NCI-H82 (cell line): ENCODE measurements at regions not wholly inside any gene's neighbourhood (a gene's known extent, or its start where the extent isn't known, plus 50 kb on each side); places are given as distances from the start of the nearest gene placed in this dataset.
"Not testable (repeated sequence)": the region's sequence is repeated elsewhere in the genome, so short reads cannot be mapped to it uniquely, and the experiment has no call there.

Experiments
- DNase-seq: peaks from one replicate; lab custom pipeline; 2025; lab: John Stamatoyannopoulos, UW

DNA sequence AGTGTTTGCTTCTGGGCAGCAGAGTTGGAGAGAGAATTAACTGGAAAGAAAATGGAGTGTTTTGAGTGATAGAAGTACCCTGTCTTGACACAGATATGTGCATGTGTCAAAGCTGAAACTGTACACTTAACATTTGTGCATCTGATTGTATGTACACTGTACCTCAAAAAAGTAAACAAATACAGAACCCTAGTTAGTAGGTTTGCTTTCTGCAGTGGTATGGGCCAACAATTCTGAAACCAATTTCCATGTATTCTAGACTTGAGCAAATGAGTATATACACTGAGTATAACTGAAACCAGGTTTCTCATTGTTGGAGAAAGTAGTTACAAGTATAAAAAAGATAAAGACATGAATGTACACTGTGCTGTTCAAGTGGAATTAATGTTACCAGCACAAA, 52.4 kb downstream of the ELAPOR2 start:
- DNase-seq = no peak

DNA sequence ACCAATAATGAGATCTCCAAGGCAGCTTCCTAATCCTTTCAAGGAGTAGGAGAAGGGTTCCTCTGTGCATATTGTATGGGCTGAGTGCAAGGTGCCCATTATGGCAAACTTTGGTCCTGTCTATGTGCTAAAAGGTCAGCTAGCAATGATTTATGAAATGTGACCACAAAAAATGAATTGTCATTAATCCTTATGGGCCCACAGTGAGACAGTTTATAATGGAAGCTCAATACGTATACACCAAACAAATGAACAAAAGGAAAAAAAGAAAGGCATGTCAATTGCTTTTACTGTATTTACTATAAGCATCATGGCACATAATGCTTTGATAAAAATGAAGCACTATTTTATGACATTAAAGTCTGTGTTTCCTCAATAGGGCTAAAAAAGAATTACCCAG, 54.5 kb downstream of the ELAPOR2 start:
- peak; percentile 48 for DNase-seq

DNA sequence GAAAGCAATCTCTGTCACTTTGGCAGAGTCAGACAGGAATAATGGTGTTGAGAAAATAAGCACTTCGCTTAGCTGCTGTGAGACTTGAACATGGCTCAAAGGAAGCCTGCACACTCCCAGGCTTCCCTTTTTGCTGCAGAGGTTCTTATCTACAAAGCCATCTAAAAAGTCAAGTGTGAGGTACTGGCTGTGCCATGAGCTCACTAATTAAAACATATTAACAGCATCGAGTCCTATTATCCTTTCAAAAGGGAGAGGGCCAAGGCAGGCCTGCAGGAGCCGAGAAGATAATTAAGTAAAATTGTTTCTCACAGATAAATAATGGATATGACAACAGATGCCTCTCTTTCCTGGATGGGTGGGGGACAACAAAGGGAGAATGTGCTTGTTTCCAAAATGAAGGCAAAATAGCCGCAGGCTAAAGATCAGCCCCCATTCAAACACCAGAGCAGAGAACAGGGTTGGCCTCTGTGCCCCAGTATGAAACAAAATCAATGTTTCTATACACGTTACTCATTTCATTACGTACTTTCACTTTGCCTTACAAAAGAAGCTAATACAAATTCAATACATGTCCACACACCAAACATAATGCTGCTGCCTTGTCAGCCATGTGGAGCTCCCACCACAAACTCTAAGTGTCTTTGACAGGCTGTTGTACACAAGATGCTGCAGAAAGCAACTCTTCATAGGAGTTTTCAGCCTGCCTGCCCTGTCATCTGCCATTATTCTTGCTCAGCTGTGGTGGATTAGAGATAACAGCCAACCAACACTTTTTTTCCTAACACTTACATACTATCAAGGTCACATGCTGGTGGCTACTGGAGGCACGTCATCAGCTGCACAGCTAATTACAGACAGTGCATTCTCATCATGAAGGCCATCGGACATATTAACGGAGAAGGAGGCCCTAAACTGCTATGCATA, 55.3 kb downstream of the ELAPOR2 start:
- DNase-seq = peak; percentile 38

GRCh38 chr7:87001214-87001613, 58.2 kb downstream of the ELAPOR2 start:
- no peak for DNase-seq

- peak; percentile 6 for DNase-seq
Measured at GRCh38 chr7:87000344-87000743, 59.1 kb downstream of the ELAPOR2 start.

DNA sequence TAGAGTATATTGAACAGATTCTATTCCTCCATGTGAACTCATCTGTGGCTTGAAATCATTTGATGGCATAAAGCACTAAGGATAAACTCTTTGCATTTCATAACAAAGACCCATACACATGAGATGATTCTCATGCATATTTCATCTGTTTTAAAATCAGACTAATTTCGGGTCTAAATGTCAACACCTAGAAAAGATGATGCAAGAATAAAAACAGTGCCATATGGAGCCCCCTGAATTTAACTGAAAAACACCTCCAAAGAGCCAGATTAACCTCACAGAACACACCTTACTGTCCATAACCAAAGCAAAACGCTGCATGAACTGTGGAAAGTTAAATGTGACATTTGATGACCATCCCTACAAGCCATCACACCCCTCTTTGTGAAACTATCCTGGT, 59.7 kb downstream of the ELAPOR2 start:
- no peak for DNase-seq

- no peak for DNase-seq
Measured at GRCh38 chr7:86995814-86996213, 63.6 kb downstream of the ELAPOR2 start.

- no peak for DNase-seq
Measured at GRCh38 chr7:86995052-86995725, 64.3 kb downstream of the ELAPOR2 start.

DNA sequence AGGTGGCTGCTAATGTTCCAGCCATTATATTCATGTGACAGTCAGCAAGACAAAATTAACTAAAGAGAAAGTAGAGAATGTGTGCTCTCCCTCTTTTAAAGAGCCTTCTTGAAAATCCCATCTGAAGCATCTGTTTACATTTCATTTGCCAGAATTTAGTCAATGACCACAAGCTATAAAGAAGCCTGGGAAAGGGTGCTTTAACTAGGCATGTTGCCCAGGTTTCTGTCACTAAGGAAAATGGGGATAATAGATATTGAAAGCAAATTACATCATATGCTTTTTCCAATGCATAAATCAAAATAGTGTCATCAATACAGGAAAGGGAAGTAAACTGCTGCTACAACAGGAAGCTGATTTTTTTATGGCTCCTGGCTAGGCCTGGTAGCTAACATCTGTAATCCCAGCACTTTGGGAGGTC, 67.7 kb downstream of the ELAPOR2 start:
- DNase-seq = no peak

- no peak for DNase-seq
Measured at GRCh38 chr7:86991093-86991769, 68.2 kb downstream of the ELAPOR2 start.

DNA sequence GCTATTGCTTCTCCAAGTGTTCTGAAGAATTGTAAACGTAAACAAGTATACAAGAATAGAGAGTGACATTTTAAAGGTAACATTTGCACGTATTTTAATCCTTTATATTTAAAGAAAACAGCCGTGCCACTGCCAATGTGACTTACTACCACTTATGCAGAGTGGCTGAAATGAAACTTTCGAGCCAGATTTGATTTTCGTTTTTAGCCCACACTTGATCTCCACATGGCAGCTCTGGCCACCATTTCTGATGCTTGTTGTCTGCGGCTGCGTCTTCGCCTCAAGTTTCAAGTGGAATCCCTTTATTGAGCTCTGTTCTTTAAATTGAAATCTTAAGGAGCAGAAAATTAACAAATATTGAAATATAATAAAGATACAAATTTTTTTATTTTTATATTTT, 70.0 kb downstream of the ELAPOR2 start:
- DNase-seq = no peak

DNA sequence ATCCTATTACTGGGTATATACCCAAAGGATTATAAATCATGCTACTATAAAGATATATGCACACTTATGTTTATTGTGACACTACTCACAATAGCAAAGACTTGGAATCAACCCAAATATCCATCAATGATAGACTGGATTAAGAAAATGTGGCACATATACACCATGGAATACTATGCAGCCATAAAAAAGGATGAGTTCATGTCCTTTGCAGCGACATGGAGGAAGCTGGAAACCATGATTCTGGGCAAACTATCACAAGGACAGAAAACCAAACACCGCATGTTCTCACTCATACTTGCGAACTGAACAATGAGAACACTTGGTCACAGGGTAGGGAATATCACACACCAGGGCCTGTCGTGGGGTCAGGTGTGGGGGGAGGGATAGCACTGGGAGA, 71.6 kb downstream of the ELAPOR2 start:
- DNase-seq = not testable (repeated sequence)

- DNase-seq = not testable (repeated sequence)
Measured at GRCh38 chr7:86987358-86987757, 72.1 kb downstream of the ELAPOR2 start.

DNA sequence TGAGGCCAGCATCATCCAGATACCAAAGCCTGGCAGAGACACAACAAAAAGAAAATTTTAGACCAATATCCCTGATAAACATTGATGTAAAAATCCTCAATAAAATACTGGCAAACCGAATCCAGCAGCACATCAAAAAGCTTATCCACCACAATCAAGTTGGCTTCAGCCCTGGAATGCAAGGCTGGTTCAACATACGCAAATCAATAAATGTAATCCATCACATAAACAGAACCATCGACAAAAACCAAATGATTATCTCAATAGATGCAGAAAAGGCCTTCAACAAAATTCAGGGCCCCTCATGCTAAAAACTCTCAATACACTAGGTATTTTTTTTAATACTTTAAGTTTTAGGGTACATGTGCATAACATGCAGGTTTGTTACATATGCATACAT, 74.1 kb downstream of the ELAPOR2 start:
- DNase-seq = not testable (repeated sequence)

- DNase-seq = not testable (repeated sequence)
Measured at GRCh38 chr7:86983654-86984053, 75.8 kb downstream of the ELAPOR2 start.

DNA sequence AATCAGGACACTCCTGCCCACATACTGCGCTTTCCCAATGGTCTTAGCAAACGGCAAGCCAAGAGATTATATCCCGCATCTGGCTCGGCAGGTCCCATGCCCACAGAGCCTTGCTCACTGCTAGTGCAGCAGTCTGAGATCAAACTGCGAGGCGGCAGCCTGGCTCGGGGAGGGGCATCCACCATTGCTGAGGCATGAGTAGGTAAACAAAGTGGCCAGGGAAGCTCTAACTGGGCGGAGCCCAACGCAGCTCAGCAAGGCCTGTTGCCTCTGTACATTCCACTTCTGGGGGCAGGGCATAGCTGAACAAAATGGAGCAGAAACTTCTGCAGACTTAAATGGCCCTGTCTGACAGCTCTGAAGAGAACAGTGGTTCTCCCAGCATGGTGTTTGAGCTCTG, 77.5 kb downstream of the ELAPOR2 start:
- not testable (repeated sequence) for DNase-seq

- no peak for DNase-seq
Measured at GRCh38 chr7:86981127-86981526, 78.3 kb downstream of the ELAPOR2 start.

DNA sequence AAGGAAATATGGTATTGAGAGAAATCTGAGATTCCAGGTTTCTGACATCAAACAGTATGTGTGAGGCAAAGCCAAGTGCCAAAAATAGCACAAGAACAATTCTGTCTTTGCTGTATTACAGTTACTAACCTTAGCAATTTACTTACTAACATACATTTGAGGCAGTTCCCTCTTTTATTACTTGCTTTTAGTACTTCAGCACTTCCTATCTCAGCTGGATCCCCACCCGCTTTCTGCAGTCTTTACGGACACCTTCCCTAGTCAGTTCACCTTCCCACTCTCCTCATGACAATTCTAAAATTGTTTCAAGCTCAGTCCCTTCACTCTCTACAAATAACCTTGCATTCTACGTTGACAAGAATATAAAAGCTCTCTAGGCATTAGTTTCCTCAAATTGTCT, 79.2 kb downstream of the ELAPOR2 start:
- no peak for DNase-seq

GRCh38 chr7:86978808-86979506, 80.5 kb downstream of the ELAPOR2 start:
- no peak for DNase-seq

- no peak for DNase-seq
Measured at GRCh38 chr7:86976958-86977357, 82.5 kb downstream of the ELAPOR2 start.

- DNase-seq = no peak
Measured at GRCh38 chr7:86975914-86976313, 83.5 kb downstream of the ELAPOR2 start.

DNA sequence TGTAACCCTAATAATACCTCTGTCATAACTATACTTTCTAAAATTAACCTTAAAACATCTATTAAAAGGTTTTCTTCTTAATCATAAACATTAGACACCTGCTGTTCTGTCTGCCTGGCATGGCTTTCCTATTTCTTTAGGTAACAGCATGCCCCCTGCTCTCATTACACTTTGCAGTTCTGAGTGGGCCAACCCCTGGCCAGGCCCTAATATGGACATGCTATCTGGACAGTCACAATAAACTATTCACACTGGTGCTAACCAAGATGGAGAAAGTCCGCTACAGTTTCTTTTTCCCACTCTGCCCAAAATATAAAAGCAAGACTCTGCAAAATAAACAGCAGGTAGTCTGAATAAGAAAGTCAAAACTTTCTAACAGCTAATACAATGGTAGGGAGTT, 84.0 kb downstream of the ELAPOR2 start:
- no peak for DNase-seq
